HG03159 (cell line): ENCODE measurements at regions not wholly inside any gene's neighbourhood (a gene's known extent, or its start where the extent isn't known, plus 50 kb on each side); places are given as distances from the start of the nearest gene placed in this dataset.

Source experiments
- ATAC-seq: cut with Tn5 transposase; IDR thresholded peaks from one replicate; pipeline ENCODE4 v1.9.1; 2021; ENCODE audit warnings: mild to moderate bottlenecking, moderate library complexity; ENCODE audit not compliant: unreplicated experiment

DNA sequence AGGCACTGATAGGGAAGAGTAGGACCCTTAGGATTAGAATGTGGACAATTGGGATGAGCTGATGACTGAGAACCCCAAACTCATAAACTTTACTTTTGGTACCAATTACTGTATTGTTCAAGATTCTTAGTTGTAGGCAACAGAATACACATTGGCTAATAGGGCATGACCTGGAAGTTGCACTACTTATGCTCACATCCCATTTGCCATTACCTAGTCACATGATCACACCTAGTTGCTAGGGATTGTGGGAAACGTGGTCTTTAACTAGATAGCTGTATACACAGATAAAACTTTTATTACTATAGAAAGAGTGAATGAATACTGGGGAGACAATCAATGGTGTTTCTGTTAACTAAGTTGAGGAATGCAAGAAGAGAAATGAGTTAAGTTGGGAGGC is 113.4 kb upstream of the AKIRIN2 start:
- no peak for ATAC-seq

DNA sequence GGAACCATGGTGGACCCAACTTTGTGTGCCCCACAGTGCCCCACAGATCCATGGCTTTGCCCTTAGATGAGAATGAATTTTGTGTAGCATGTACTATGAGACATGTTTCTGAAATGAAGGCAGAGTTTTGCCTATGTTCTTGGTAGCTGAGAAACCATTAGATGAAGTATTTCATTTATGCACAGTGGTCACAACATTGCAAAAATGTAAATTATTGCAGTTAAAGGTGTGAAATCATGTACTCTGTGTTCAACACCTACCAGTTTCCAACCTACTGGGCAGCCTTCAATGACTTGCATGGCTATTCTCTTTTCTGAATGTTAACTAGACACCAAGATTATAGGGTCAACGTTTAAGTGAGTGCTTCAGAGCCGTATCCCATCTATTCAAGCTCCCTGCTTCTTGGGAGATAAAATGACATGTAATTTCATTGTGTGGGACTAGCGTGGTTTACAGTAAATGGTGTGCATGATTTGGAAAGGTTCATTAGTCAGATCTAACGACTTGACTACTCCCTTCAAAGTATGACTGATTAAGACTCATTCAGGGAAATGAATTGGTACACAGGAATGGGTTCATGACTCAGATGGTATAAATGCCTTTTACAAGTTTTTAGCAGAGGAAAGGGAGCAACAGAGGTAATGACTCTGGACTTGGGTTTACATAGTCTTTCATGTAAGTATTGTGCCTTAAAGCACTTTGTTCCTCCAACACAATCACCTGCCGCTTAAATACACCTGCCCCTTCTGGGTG is 106.1 kb upstream of the AKIRIN2 start:
- ATAC-seq, result no peak

DNA sequence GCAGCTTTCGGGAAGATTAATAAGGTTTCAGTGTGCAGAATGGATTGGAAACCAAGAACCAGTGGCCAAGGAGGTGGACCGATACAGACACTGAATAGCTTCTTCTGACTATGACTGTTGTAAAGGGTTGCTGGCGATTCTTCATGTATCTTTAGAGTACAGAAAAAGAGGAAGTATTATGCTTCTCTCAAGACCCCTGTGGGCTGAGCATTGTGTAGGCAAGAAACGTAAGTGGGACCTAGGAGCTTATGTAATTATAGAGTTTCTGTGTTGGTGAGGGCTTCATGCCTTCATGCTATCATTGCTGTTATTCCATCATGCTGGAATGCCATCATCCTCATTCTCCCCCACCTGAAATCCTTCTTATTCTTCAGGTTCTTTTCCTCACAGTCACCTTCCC is 105.4 kb upstream of the AKIRIN2 start:
- peak; percentile 89 for ATAC-seq

DNA sequence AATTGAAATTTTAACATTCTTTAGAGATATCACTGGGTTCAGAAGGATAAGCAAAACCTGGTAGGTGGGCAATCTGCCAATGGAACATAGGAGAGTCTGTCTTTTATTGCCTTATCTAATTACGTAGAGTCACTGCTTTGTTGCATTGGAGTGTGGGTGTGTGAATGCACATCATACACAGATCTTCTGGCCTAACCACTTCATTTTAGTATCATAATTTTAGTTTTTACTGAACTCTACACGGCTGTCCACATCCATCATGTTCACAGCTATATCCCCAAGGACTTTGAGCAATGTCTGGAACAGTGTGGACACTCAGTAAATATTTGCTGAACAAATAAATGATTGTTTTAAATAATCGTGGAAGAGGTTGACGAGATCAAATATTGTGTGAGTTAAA is 104.6 kb upstream of the AKIRIN2 start:
- ATAC-seq, result no peak

GRCh38 chr6:87806099-87806498 is 104.1 kb upstream of the AKIRIN2 start:
- ATAC-seq, result no peak

DNA sequence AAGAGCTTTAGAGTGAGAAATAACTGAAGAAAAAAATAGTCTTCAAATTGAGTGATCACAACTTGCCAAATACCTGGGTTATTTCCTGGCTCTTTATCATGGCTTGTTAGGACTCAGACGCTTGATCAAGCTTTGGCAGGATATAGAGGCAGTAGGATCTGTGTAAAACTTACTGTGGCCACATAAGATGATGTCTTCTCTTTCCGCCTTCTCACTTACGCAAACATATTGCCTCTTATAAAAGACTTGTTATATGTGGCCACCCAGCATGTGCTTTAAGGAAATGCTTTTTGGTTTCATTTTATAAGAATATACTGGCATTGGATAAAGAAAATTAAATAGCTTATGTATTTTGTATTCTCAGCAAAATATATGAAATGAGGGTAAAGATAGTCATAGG is 101.8 kb upstream of the AKIRIN2 start:
- no peak for ATAC-seq

GRCh38 chr6:87799651-87800050 is 97.6 kb upstream of the AKIRIN2 start:
- ATAC-seq, result no peak

DNA sequence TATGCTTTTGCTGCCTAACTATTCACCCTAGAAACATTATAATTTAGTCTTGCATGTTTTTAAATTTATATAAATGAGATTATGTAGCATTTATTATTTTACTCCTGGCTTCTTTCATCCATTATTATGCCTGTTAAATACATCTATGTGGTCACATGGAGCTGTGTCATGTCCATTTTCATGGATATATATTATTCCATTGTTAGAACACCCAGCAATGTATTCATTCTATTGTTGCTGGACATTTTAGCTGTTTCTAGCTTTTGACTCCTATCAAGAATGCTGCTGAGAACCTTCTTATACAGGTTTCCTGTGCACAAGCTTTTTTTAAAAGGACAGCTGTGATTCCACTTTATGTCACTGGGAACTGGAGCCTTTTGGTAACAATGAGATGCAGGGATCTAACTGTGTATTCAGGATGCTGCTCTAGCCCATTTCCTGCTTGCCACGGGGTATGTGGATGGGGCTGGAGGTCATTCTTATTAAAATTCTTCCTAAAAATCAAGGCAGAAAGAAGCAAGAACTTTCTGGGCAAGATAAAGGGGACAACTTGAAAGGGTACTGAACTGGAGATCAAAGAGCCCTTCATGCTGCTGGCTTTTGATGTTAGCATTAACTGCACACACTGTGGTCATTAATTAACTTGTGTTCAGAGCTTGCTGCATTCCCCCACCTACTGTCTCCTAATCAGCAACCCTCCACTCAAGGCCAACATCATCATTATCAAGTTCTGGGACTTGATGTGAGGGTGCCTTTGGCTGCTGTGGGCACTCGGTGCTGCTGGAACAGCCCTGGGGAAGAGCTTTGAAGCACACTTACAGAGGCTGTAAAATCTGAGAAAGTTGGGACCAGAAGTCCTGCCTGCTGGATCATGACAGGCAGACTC is 96.6 kb upstream of the AKIRIN2 start:
- ATAC-seq, result no peak

- ATAC-seq, result no peak
Observed at GRCh38 chr6:87794922-87795885, 93.2 kb upstream of the AKIRIN2 start.

- ATAC-seq, result no peak
Observed at GRCh38 chr6:87793315-87793714, 91.3 kb upstream of the AKIRIN2 start.

- ATAC-seq, result no peak
Observed at GRCh38 chr6:87791982-87792381, 89.9 kb upstream of the AKIRIN2 start.

GRCh38 chr6:87791485-87791884 is 89.5 kb upstream of the AKIRIN2 start:
- no peak for ATAC-seq

- no peak for ATAC-seq
Observed at GRCh38 chr6:87791029-87791428, 89.0 kb upstream of the AKIRIN2 start.

DNA sequence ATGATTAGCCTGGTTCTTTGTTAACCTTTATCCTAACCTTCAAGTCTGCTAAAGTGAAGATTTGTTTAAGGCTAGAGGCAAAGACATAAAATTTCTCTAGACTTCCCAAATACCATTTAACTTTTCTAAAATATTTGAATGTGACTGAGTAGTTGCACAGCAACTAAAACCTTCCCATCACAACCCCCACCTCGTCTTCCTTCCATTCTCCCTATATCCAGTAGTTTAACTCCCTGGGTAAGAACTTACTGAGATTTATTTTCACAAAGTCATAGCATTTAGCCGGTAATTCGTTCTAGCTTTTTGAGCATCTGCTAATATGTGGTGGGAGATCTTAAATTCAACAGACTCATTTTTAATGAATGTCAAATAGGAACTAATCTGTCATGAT is 87.9 kb upstream of the AKIRIN2 start:
- no peak for ATAC-seq

DNA sequence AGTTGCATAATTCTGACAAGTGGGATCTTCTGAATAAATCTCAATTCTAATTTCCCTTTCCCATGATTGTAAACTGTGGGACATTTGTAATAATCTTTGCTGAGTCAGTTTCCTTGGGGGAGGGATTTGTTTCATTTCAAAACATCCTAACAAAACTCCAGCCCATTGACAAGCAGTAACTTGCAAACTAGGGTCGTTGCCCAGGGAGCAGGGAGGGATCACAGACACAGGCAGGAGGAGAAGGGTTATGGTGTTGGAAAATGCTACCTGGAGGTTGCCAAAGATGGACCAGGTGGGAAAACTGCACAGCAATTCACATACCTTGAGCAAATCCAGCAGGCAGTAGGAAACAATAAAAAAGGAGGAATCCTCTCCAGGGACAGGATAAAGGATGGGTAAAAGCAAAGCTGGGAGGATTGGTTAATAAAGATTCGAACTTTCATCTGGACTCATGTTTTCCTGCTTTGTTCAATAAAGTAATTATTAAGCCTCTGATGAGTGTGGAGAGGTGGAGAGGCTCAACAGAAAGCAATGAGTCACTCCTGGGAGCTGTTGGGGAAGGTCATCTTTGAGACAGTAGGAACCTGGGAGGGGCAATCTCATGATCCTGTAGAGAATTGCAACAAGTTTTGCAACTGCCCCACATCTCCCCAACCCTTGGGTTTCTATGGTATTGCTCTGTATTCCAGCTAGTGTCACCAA is 87.3 kb upstream of the AKIRIN2 start:
- no peak for ATAC-seq

DNA sequence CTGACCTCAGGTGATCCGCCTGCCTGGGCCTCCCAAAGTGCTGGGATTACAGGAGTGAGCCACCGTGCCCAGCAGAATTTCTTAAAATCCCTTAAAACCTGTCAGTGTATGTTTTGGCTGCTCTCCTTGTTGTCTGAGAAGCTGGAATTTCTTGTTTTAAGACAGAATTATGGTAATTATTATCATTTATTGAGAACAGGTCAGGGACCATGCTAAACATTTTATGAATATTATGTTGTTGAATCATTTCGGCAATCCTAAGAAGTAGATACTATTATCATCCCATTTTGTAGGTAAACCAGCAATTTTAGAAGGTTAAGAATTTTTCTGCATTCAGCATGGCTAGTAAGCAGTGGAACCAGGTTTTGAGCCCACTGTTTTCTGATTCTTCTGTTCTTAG is 86.1 kb upstream of the AKIRIN2 start:
- ATAC-seq, result no peak

DNA sequence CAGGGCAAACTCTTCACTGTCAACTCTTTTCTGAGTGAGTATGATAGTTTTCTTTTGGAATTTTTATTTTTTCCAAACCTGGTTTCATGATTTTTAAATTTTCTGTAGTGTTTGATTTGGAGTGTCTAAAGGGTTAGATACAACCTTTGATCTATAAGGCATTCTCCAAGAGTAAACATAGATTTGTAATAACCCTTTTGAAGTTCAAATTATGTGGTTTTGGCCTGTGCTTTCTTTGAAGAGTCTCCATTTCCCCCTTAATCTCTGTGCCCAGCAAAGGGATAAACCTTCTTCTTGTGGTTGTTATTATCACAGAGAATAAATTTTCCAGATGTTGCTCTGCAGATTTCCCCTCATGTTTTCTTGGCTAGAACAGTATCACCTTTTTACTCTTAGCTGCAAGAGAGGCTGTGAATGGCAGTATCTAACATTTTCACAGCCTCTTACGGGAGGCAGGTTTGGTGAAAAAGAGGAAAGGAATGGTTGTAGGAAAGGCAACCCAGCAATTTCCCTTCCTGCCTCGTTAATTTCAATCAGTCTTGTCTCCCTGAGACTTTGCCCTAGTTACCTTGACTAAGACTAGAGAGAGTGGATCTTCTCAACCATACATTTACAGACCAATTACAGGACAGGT is 83.3 kb upstream of the AKIRIN2 start:
- no peak for ATAC-seq

DNA sequence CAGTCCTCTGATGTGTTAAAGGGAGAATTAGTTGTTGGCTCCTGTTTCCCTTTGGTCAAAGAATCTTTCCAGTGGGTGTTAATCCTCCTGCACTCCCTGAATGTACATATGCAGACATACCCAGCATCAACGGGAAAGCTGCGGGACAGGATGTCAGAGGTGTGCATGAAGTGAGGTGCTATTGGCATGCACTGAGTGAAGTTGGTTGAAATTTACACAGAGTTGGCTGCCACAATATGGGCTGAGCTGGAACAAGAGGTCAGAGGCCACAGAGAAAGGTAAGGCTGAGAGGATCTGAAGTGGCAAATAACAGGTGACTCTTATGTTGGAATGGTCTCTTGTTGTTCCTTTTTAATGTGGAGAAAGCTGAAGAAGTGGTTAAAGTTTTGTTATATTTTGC is 82.7 kb upstream of the AKIRIN2 start:
- ATAC-seq, result no peak

DNA sequence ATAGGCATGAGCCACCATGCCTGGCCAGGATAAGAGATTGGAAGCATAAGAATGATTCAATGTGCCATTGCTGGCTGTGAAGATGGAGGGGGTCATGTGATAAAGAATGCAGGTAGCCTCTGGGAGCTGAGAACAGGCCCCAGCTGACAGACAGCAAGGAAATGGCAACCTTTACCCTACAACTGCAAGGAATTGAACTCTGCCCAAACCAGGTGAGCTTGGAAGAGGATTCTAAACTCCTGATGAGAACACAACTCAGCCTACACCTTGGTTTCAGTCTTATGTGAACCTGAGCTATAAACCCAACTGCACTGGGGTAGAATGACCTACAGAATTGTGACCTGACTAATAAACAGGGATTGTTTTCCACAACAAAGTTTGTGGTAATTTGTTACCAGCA is 82.0 kb upstream of the AKIRIN2 start:
- no peak for ATAC-seq

DNA sequence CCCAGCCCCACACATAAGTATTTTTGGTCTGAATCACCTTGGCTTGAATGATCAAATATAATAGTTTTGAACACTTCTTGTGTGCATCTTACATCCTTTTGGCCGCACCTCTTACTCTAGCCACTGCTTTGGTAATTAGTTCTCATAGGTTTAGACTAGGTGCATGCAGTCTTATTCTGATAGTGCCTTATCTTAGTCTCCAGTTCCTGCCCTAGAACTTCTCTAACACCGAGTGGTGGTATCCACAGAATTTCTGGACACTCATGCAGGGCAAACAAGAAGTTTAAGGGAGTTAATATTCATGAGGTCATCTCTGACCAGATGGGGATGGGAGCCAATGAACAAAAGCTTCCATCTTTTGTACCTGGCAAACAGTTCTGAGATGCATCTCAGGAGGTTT is 77.5 kb upstream of the AKIRIN2 start:
- ATAC-seq, result no peak
